Ovary (tissue), 3 donors: ENCODE measurements at regions not wholly inside any gene's neighbourhood (a gene's known extent, or its start where the extent isn't known, plus 50 kb on each side); places are given as distances from the start of the nearest gene placed in this dataset.

Experiments used
- EP300 ChIP-seq: sonication (generic); formaldehyde crosslinking; IDR thresholded peaks from one replicate; pipeline ENCODE4 v1.6.1; 2017; ENCODE audit warnings: antibody characterized with exemption
- POLR2A ChIP-seq: fragments of 450-650 bp; IDR thresholded peaks from one replicate; pipeline ENCODE4 v1.6.1; 2017; ENCODE audit warnings: antibody characterized with exemption, mild to moderate bottlenecking, moderate library complexity
- TF ChIP-seq, protein P1 (sequence below), 3 donors: fragments of 450-650 bp in 2 of 3; fragments of 200-600 bp in 1 of 3; IDR thresholded peaks; one replicate each; pipeline versions ENCODE4 v1.5.1 to v1.8.0; 2016 to 2022; ENCODE audit warnings: antibody characterized with exemption in 3 of 3, mild to moderate bottlenecking in 1 of 3
- donor health status: DM: no; HTN: no; CAD: no.

DNA sequence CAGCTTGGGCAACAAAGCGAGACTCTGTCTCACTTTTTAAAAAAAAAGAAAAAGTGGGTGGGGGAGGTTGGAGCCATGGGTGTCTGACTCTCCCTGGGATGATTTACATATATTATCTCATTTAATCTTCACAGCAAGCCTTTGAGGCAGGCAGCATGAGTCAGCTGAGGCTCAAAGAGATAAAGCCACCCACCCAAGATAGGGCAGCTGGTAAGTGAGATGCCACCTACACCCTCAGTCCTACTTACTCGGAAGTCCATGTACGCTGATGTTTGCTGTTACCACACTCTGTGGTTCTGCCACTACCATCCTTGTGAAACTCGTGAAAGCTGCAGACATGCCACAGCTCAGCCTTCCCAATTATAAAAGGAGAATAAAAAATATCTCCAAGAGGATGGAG lies 142.0 kb upstream of the TSHZ3 start:
- no peak for TF ChIP-seq EP300
- no peak for TF ChIP-seq POLR2A
- TF ChIP-seq, protein P1, sequence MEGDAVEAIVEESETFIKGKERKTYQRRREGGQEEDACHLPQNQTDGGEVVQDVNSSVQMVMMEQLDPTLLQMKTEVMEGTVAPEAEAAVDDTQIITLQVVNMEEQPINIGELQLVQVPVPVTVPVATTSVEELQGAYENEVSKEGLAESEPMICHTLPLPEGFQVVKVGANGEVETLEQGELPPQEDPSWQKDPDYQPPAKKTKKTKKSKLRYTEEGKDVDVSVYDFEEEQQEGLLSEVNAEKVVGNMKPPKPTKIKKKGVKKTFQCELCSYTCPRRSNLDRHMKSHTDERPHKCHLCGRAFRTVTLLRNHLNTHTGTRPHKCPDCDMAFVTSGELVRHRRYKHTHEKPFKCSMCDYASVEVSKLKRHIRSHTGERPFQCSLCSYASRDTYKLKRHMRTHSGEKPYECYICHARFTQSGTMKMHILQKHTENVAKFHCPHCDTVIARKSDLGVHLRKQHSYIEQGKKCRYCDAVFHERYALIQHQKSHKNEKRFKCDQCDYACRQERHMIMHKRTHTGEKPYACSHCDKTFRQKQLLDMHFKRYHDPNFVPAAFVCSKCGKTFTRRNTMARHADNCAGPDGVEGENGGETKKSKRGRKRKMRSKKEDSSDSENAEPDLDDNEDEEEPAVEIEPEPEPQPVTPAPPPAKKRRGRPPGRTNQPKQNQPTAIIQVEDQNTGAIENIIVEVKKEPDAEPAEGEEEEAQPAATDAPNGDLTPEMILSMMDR (IDR thresholded peaks at IDR 0.05): no peak
